ENCODE measurements at regions not wholly inside any gene's neighbourhood (a gene's known extent, or its start where the extent isn't known, plus 50 kb on each side); places are given as distances from the start of the nearest gene placed in this dataset.
"Not testable (repeated sequence)": the region's sequence is repeated elsewhere in the genome, so short reads cannot be mapped to it uniquely, and the experiment has no call there.

- no peak for DNase-seq
Observed at GRCh38 chr7:152594801-152595200, 81.1 kb downstream of the XRCC2 start.

DNA sequence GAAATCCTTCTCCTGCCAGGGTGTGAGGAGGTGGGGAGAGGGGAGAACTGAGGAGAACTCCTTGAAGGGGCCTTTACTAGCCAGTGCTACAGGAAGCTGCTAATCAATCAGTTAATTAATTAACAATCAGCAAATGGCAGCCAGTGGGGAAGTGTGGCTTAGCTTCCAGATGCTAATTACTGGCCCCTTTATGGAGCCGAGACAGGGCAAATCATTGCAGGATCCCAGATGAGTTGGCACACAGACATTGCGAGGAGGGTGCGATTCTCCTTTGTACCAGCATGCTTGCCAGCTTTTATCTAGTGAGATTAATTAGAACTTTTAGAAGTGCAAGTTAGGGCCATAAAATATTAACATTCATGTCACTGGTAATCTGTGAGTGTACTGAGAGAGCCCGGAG lies 84.0 kb downstream of the XRCC2 start:
- DNase-seq, result no peak

DNA sequence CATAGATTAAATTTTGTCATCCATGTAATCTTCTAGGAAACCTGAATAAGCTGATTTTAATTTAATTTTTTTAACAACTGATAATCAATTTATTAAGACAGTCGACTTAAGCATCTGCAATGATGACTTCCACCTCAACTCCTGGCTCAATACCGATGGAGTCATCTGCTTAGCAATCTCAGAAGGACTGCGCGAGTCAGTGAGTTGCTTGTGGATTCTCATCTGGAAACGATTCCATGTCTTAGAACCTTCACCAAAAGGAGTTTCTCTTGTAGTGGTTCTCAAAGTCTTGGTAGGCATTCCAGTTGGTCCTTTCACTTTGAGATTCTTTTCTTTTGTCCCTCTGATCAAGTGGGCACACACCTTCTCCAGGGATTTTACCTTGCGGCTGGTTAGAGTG lies 85.5 kb downstream of the XRCC2 start:
- no peak for DNase-seq

DNA sequence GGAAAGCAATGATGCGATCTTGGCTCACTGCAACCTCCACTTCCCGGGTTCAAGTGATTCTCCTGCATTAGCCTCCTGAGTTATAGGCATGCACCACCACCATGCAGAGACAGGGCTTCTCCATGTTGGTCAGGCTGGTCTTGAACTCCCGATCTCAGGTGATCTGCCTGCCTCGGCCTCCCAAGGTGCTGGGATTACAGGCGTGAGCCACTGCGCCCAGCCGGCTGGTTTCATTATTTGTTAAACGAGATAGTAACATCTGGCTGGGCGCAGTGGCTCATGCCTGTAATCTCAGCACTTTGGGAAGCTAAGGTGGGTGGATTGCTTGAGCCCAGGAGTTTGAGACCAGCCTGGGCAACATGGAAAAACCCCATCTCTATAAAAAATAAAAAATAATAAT lies 86.1 kb downstream of the XRCC2 start:
- DNase-seq, result not testable (repeated sequence)

DNA sequence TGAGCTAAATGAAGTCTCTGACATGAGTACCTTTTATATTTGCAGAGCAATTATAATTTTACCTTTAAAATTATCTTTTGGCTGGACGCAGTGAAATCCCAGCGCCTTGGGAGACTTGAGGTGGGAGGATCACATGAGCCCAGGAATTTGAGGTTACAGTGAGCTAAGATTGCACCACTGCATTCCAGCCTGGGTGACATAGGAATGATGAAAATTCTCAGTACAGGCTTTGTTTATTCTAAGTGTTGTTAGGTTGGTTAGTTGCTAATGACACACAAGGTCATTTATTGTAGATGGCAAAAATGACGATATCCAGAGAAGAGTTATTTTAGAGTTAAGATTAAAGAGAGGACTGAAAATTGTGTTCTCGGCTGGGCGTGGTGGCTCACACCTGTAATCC lies 87.6 kb downstream of the XRCC2 start:
- no peak for DNase-seq

DNA sequence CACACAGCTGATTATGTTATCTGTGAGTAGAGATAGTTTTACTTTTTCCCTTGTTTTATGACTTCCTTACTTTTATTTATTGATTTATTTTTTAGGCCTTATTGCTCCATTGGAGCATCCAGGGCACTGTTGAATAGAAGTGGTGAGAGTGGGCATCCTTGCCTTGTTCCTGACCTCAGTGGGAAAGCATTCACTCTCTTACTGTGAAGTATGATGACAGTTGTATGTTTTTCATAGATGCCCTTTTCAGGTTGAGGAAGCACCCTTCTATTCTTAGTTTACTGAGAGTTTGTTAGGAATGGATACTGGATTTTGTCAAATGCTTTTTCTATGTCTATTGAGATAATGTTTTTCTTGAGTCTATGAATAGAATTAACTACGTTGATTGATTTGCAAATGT lies 88.6 kb downstream of the XRCC2 start:
- DNase-seq, result no peak

DNA sequence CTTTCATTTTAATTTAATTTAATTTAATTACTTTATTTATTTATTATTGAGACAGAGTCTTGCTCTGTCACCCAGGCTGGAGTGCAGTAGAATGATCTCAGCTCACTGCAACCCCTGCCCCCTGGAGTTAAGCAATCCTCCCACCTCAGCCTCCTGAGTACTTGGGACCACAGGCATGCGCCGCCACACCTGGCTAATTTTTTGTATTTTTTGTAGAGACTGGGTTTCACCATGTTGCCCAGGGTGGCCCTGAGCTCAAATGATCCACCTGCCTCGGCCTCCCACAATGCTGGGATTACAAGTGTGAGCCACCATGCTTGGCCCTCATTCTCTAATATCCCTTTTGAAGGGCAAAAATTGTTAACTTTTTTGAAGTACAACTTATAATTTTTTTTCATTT lies 92.9 kb downstream of the XRCC2 start:
- DNase-seq, result no peak

GRCh38 chr7:152579070-152579469 lies 96.9 kb downstream of the XRCC2 start:
- no peak for DNase-seq

GRCh38 chr7:152577339-152577738 lies 98.6 kb downstream of the XRCC2 start:
- DNase-seq, result no peak

- DNase-seq, result no peak
Observed at GRCh38 chr7:152574892-152575548, 100.9 kb downstream of the XRCC2 start.

DNA sequence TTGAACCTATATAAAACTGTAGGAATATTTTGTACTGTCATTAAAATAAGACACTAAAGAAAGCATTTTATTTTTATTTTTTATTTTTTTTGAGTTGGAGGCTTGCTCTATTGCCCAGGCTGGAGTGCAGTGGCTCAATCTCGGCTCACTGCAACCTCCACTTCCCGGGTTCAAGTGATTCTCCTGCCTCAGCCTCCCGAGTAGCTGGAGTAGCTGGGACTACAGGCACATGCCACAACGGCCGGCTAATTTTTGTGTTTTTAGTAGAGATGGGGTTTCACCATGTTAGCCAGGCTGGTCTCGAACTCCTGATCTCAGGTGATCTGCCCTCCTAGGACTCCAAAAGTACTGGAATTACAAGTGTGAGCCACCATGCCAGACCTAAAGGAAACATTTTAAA lies 102.8 kb downstream of the XRCC2 start:
- not testable (repeated sequence) for DNase-seq

- DNase-seq, result no peak
Observed at GRCh38 chr7:152572101-152572500, 103.8 kb downstream of the XRCC2 start.

- no peak for DNase-seq
Observed at GRCh38 chr7:152571068-152571467, 104.9 kb downstream of the XRCC2 start.

GRCh38 chr7:152568972-152569371 lies 107.0 kb downstream of the XRCC2 start:
- no peak for DNase-seq

GRCh38 chr7:152565731-152566130 lies 110.2 kb downstream of the XRCC2 start:
- no peak for DNase-seq

DNA sequence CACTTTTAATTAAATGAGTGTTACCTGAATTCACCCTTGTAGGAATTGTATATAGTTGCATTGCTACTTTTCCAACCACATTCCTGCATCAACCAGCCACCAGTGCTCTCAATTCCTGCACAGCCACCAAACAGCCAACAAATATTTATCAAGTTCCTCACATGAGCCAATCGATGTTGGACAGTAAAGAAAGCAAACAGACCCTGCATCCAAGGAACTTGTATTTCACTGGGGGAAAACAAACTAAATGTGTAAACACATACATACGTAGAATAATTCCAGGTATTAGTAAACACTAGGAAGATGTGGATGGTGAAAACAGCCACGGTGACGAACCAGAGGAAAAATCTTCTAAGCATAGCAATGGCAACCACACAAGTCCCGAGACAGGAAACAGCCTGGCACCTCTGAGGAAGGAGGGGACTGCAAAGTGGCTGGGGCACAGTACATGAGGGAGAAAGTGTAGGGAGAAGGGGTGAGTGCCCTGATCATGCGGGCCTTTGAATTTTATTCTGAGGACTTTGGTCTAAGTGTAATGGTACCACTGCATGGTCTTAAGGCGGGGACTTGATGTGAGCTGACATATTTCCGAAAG lies 111.2 kb downstream of the XRCC2 start:
- DNase-seq, result no peak

- no peak for DNase-seq
Observed at GRCh38 chr7:152556013-152556755, 119.8 kb downstream of the XRCC2 start.

DNA sequence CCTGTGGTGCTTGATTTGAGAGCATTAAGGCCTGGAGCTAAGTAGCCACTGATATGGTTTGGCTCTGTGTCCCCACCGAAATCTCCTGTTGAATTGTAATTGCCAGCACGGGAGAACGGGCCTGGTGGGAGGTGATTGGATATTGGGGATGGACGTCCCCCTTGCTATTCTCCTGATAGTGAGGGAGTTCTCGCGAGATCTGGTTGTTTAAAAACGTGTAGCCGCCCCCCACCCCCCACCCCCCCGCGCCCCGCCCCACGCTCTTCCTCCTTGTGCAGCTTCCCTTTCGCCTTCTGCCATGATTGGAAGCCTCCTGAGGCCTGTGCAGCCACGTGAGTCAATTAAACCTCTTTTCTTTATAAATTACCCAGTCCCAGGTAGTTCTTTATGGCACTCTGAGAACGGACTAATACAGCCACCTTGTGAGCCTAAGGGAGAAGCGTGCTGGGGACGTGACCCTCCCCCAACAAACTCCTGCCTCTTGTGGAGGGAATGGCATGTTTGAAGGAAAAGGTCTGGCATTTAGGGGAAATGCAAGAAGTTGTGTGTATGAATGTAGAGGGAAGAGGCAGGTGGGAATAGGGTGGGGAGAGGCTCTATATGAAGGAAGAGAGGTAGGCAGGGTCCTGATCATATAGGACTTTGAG lies 118.0 kb upstream of the KMT2C start:
- DNase-seq, result no peak

- DNase-seq, result no peak
Observed at GRCh38 chr7:152551304-152552036, 115.7 kb upstream of the KMT2C start.

GRCh38 chr7:152544971-152545619 lies 109.3 kb upstream of the KMT2C start:
- DNase-seq, result no peak

GRCh38 chr7:152544481-152544927 lies 108.7 kb upstream of the KMT2C start:
- DNase-seq, result no peak

- no peak for DNase-seq
Observed at GRCh38 chr7:152543799-152544198, 108.0 kb upstream of the KMT2C start.

Data from CD4-positive, alpha-beta T cell treated with Interleukin-1 beta for 1 hour (primary cell).